Fibroblast of the aortic adventitia (primary cell): ENCODE measurements at regions not wholly inside any gene's neighbourhood (a gene's known extent, or its start where the extent isn't known, plus 50 kb on each side); places are given as distances from the start of the nearest gene placed in this dataset.

Source experiments
- DNase-seq: peaks from one replicate; pipeline ENCODE4 v3.0.0-alpha.2; 2010; ENCODE audit warnings: low read depth
- H3K4me3 ChIP-seq: 2 replicates; pipeline ENCODE4 v1.5.1; 2011; ENCODE audit warnings: low read depth, mild to moderate bottlenecking, control low read depth, low read length, moderate library complexity
- CTCF ChIP-seq: IDR thresholded peaks from 2 replicates; pipeline ENCODE4 v1.5.1; 2011; ENCODE audit warnings: mild to moderate bottlenecking, low read length, control low read depth, inconsistent platforms; ENCODE audit not compliant: insufficient read depth

- no peak overlapping the region for H3K4me3 ChIP-seq
- DNase-seq = no peak
- TF ChIP-seq CTCF = no peak
Observed at GRCh38 chr16:26961459-26961858, 105.3 kb upstream of the C16orf82 start.

GRCh38 chr16:26963109-26963508 is 103.6 kb upstream of the C16orf82 start:
- peak; percentile 26 for DNase-seq
- TF ChIP-seq CTCF = peak; percentile 34
- no peak overlapping the region for H3K4me3 ChIP-seq

- no peak for TF ChIP-seq CTCF
- H3K4me3 ChIP-seq = no peak overlapping the region
- DNase-seq = no peak
Observed at GRCh38 chr16:26969589-26970231, 97.0 kb upstream of the C16orf82 start.

- H3K4me3 ChIP-seq = no peak overlapping the region
- no peak for DNase-seq
- no peak for TF ChIP-seq CTCF
Observed at GRCh38 chr16:26970292-26970691, 96.4 kb upstream of the C16orf82 start.

- no peak for DNase-seq
- no peak for TF ChIP-seq CTCF
- H3K4me3 ChIP-seq = no peak overlapping the region
Observed at GRCh38 chr16:26976873-26977272, 89.9 kb upstream of the C16orf82 start.

GRCh38 chr16:26981266-26981938 is 85.3 kb upstream of the C16orf82 start:
- TF ChIP-seq CTCF = no peak
- peak; percentile 38 for DNase-seq
- H3K4me3 ChIP-seq = no peak overlapping the region

- no peak overlapping the region for H3K4me3 ChIP-seq
- DNase-seq = no peak
- no peak for TF ChIP-seq CTCF
Observed at GRCh38 chr16:26982422-26982821, 84.3 kb upstream of the C16orf82 start.
